Fibroblast of skin of left quadriceps (primary cell): ENCODE measurements at regions not wholly inside any gene's neighbourhood (a gene's known extent, or its start where the extent isn't known, plus 50 kb on each side); places are given as distances from the start of the nearest gene placed in this dataset.
A peak's percentile ranks its signal among the peaks of the same experiment; 100 is the strongest.

ENCODE experiments used
- DNase-seq, 2 experiments: peaks; one replicate each; pipeline ENCODE4 v3.0.0-alpha.2; 2013; ENCODE audit warnings: low read depth in 2 of 2

GRCh38 chr1:187310038-187310631 is 481.4 kb downstream of the PLA2G4A start:
- DNase-seq: no peak

GRCh38 chr1:187313115-187313514 is 484.4 kb downstream of the PLA2G4A start:
- DNase-seq: no peak

GRCh38 chr1:187326557-187326956 is 497.8 kb downstream of the PLA2G4A start:
- peak; percentile 1 to 4 for DNase-seq

DNA sequence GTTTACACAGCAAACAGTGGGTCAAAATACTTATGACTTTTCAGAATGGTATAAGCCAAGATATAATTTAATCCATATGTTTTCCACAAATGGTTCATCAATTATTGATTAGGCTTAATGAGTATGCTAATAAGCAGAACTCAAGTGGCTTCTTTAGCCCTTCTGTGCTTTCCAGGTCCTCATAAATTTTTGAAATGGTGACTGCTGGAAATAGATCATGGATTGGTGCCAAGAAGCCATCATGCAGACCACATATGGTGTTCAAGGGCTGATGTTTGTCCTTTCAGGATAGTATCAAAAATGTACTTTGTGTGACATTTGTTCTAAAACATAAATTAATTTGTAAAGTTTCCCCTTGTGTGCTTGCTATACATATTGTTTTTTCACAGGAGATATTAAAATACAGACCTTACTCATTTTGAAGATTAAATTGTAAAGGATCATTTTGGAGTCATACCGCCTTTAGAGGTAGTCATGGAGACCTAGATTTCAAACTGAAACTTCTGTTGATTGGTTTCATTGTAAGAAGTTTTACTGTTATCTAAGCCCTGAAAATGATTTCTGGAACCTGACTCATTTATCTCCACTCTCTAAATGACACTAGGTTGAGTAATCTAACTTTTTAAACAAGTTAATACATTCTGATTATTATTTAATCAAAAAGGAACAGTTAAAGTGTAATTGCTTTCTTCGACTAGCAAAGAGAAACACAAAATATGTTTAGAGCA is 507.9 kb downstream of the PLA2G4A start:
- DNase-seq: no peak

- DNase-seq: no peak
Measured at GRCh38 chr1:187338762-187339412, 510.1 kb downstream of the PLA2G4A start.

GRCh38 chr1:187342495-187342894 is 513.7 kb downstream of the PLA2G4A start:
- DNase-seq: no peak

DNA sequence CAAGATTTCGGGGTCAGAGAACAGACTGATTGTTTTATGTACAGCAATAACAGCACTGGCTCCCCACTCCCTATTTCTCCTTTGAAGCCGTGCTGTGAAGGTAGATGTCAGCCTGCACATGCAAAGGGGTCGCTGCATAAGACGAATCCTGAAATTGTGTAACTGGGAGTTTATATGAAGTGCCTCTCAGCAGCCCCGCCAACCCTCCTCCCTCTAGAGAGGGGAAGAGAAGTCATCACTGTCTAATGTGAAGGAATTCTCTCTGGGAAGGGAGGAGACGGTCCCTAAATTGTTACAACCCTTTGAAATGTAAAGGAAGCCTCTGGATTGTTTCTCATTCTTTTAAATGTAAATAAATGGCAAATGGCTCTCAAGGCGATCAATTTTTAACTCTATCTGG is 545.3 kb downstream of the PLA2G4A start:
- no peak for DNase-seq

DNA sequence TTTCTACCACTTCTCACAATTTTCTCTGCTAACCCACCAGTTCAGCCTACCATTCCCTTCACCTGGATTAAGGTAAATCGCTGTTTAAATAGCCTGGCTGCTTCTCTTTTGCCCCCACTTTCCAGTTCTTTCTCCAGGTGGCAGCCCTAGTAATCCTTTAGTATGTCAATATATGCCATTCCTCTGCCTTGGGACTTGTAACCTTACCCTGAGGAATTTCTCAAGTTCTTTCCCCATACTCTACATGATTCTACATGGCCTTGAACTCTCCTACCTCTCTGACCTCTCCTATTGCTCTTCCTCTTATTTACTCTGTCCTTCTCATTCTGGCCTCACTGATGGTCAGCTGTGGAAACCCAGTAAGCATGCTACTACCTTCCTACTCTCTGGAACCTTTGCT is 546.0 kb downstream of the PLA2G4A start:
- DNase-seq: no peak

- DNase-seq: no peak
Measured at GRCh38 chr1:187383366-187383765, 554.6 kb downstream of the PLA2G4A start.

DNA sequence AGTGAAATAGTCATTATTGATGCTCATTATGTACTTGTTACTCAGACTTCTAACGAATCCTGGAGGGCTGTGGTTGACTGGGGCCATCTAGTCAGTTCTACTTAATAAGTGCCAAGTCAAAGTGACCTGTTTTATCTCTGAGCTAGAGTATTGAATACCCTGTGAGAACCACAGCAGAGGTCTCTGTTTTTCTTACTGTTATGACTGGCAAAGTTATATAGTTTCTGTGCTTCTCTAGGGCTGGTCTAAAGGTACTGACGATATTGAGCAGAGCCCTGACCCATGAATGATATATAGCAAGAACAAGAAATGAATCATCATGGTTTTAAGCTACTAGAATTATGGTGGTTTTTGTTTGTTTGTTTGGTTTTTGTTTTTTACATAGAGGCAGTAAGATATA is 555.8 kb downstream of the PLA2G4A start:
- no peak for DNase-seq

DNA sequence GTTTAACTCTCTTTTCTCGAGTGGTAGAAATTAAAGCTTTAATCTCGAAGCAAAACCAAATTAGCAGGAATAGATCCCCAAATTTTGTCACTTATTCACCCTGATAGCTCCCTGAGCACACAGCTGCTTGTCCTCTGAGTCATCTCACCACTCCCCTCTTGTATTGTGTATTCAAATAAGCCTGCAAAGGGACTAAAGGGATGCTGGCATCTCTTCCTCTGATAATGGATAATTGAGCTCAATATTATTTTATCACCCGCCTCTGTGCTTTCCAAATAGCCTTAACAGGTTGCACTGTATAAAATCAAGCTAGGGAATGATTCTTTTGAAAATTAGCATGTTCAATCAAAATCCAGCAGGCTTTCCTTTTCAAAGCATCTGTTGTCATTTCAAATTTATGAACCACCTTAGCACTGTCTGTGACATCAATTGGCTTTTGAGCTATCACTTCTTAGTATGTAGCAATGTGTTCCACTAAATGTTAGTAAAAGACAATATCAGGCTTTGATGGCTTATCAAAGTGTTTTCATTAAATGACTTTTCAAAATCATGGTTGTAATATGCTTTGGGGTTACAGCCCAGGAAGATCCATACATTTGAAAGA is 561.6 kb downstream of the PLA2G4A start:
- no peak for DNase-seq

GRCh38 chr1:187396226-187396625 is 567.5 kb downstream of the PLA2G4A start:
- no peak for DNase-seq

GRCh38 chr1:187396929-187397796 is 568.4 kb downstream of the PLA2G4A start:
- DNase-seq: no peak

DNA sequence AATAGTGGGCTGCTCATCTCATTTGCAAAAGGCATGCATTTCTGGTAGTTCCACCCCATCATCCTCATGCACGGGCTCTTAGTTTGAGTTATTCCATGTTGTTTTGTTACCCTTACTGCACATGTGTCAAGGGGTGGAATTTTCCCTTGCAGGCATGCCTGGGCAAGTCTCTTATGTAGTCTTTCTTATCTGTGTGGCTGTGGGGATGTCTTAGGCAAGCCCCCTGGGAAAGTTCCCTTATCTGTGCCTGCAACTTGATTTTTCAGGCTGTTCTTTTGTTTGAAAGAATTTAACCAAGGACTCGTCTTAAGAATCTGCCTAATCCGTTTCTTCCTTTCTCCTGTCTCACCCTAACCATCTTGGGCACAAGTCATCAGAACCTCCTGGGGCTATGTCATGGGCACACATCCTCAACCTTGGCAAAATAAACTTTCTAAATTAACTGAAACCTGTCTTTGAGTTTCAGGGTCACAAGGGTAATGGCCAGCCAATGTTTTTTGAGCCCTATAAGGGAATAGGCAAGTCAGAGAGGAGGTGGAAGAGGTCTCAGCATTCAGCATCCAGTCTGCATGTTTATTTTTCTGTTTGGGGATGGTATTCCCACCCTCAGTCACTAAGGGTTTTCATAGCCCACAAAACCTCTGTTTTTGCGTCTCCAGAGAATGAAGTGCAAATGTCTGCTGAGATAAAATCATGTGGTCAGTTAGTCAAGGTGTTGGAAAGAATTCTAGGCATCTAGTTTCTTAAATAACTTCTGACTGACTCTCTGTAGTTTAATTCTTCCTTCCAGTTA is 579.7 kb downstream of the PLA2G4A start:
- DNase-seq: no peak

DNA sequence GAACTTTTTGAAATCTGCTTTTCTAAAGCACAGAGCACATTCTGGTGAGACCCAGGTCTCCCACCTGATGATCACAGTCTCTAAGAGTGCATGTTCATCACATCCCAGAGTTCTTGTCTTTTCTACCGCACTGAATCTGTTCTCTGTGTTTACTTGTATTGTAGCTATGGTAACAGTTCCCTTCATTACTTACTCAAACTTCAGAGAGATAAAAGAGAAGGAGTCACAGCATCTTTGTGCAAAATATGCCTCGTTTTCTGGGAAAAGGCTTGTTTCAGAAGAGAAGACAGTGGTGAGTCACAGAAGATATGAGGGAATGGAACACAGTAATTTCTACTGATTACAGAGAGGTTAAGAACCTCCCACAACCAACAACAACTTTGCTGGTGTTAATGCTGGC is 580.6 kb downstream of the PLA2G4A start:
- no peak for DNase-seq

DNA sequence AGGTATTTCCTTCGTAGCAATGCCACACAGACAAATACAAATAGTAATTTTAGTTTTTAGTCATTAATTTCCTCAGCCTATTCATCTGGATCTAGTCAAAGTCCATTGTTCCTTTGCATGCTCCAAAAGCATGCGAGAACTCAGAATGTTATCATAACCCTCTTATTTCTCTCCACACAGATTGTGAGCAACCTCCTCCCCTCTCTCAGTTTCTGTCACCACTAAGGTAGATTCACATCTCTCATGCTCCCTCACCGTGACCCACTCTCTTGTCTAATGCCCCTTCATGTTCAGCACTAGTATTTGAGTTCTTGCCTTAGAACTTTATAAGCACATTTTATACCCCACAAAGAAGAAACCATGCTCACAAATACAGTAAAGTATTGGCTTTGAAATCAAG is 582.4 kb downstream of the PLA2G4A start:
- DNase-seq: no peak

- no peak for DNase-seq
Measured at GRCh38 chr1:187413405-187414169, 584.8 kb downstream of the PLA2G4A start.

- DNase-seq: no peak
Measured at GRCh38 chr1:187415065-187415464, 586.3 kb downstream of the PLA2G4A start.

DNA sequence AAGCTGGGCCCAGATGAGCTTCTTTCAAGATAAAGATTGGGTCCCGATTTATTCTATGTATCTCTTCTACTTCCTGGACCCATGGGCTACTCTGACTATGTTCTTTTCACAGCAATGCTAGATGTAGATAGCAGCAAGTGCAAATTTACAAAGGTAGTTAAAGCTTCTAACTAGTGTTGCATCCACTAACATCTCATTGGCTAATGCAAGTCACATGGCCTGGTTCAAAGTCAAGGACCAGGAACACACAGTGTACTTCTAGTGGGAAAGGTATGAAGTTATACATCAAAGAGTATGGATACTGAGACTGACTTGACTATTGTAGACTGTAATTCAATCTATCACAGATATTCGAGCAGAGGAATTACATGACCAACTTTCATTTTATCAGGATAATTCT is 588.8 kb downstream of the PLA2G4A start:
- no peak for DNase-seq

- peak in 1 of 2 experiments; percentile 2 for DNase-seq
Measured at GRCh38 chr1:187433598-187433997, 604.8 kb downstream of the PLA2G4A start.
